ENCODE measurements at regions not wholly inside any gene's neighbourhood (a gene's known extent, or its start where the extent isn't known, plus 50 kb on each side); places are given as distances from the start of the nearest gene placed in this dataset.
A peak's percentile ranks its signal among the peaks of the same experiment; 100 is the strongest.
"Not testable (repeated sequence)": the region's sequence is repeated elsewhere in the genome, so short reads cannot be mapped to it uniquely, and the experiment has no call there.

GRCh38 chr2:234272069-234272850 lies 221.8 kb downstream of the SPP2 start:
- DNase-seq: no peak

- DNase-seq: no peak
Observed at GRCh38 chr2:234271338-234271737, 220.8 kb downstream of the SPP2 start.

GRCh38 chr2:234269769-234270204 lies 219.3 kb downstream of the SPP2 start:
- no peak for DNase-seq

GRCh38 chr2:234267534-234267933 lies 217.0 kb downstream of the SPP2 start:
- DNase-seq: no peak

- DNase-seq: no peak
Observed at GRCh38 chr2:234266952-234267351, 216.4 kb downstream of the SPP2 start.

GRCh38 chr2:234265206-234265605 lies 214.7 kb downstream of the SPP2 start:
- no peak for DNase-seq

- no peak for DNase-seq
Observed at GRCh38 chr2:234261736-234262135, 211.2 kb downstream of the SPP2 start.

- no peak for DNase-seq
Observed at GRCh38 chr2:234259440-234259839, 208.9 kb downstream of the SPP2 start.

GRCh38 chr2:234258562-234259141 lies 208.2 kb downstream of the SPP2 start:
- no peak for DNase-seq

- peak; percentile 7 for DNase-seq
Observed at GRCh38 chr2:234257859-234258561, 207.5 kb downstream of the SPP2 start.

- DNase-seq: no peak
Observed at GRCh38 chr2:234256516-234256915, 206.0 kb downstream of the SPP2 start.

GRCh38 chr2:234254783-234255521 lies 204.4 kb downstream of the SPP2 start:
- DNase-seq: no peak

GRCh38 chr2:234252772-234253171 lies 202.3 kb downstream of the SPP2 start:
- DNase-seq: no peak

GRCh38 chr2:234251326-234252271 lies 201.1 kb downstream of the SPP2 start:
- DNase-seq: no peak

GRCh38 chr2:234250926-234251325 lies 200.4 kb downstream of the SPP2 start:
- no peak for DNase-seq

GRCh38 chr2:234249873-234250272 lies 199.4 kb downstream of the SPP2 start:
- no peak for DNase-seq

- DNase-seq: no peak
Observed at GRCh38 chr2:234249034-234249735, 198.7 kb downstream of the SPP2 start.

- DNase-seq: not testable (repeated sequence)
Observed at GRCh38 chr2:234248213-234248710, 197.8 kb downstream of the SPP2 start.

- DNase-seq: no peak
Observed at GRCh38 chr2:234247453-234248180, 197.1 kb downstream of the SPP2 start.

- DNase-seq: no peak
Observed at GRCh38 chr2:234245945-234246344, 195.4 kb downstream of the SPP2 start.

All from occipital lobe (tissue), 1 donor.